ENCODE measurements at regions not wholly inside any gene's neighbourhood (a gene's known extent, or its start where the extent isn't known, plus 50 kb on each side); places are given as distances from the start of the nearest gene placed in this dataset.

- Histone ChIP-seq H3K4me3 (ENCODE audit: low read depth, low read length) (no peak overlapping the region), H3K4me1 (ENCODE audit: control insufficient read depth, insufficient read depth, low read length) (no peaks in the 10 kb centered on the region), H3K9ac (ENCODE audit: low read depth, low read length) (no peak overlapping the region), H3K36me3 (ENCODE audit: control insufficient read depth, insufficient read depth, low read length) (no peaks in the 10 kb centered on the region), H3K9me3 (ENCODE audit: control insufficient read depth, insufficient read depth, low read length) (no peaks in the 10 kb centered on the region), H3K27me3 (ENCODE audit: control insufficient read depth, insufficient read depth, low read length) (no peaks in the 10 kb centered on the region), H3K27ac (ENCODE audit: low read depth, low read length) (no peak overlapping the region)
These were observed 52.8 kb upstream of the GRM7 start for GRCh38 chr3:6807967-6808588.

- Histone ChIP-seq H3K27ac (ENCODE audit: low read depth, low read length) (no peak overlapping the region), H3K9ac (ENCODE audit: low read depth, low read length) (no peak overlapping the region), H3K4me3 (ENCODE audit: low read depth, low read length) (no peak overlapping the region), H3K27me3 (ENCODE audit: control insufficient read depth, insufficient read depth, low read length) (no peaks in the 10 kb centered on the region), H3K9me3 (ENCODE audit: control insufficient read depth, insufficient read depth, low read length) (no peaks in the 10 kb centered on the region), H3K4me1 (ENCODE audit: control insufficient read depth, insufficient read depth, low read length) (no peaks in the 10 kb centered on the region), H3K36me3 (ENCODE audit: control insufficient read depth, insufficient read depth, low read length) (no peaks in the 10 kb centered on the region)
These were observed 51.6 kb upstream of the GRM7 start for GRCh38 chr3:6809349-6809748.

Data from HUES48 (cell line).